Mesodermal cell (in vitro differentiated cells): ENCODE measurements at regions not wholly inside any gene's neighbourhood (a gene's known extent, or its start where the extent isn't known, plus 50 kb on each side); places are given as distances from the start of the nearest gene placed in this dataset.

Experiments used
- H3K27ac ChIP-seq: 2 replicates; pipeline ENCODE4 v1.7.0; 2013; ENCODE audit warnings: mild to moderate bottlenecking, low read depth, low read length, moderate library complexity; ENCODE audit not compliant: severe bottlenecking
- H3K36me3 ChIP-seq: 2 replicates; pipeline ENCODE4 v1.7.1; 2013; ENCODE audit warnings: mild to moderate bottlenecking, low read length, moderate library complexity; ENCODE audit not compliant: control insufficient read depth, insufficient read depth
- H3K4me1 ChIP-seq: one replicate; pipeline ENCODE4 v1.7.1; 2013; ENCODE audit warnings: mild to moderate bottlenecking, low read length; ENCODE audit not compliant: insufficient read depth, control insufficient read depth, poor library complexity, severe bottlenecking
- H3K4me3 ChIP-seq: 2 replicates; pipeline ENCODE4 v1.7.0; 2013; ENCODE audit warnings: low read length, control low read depth, mild to moderate bottlenecking; ENCODE audit not compliant: insufficient read depth, poor library complexity, severe bottlenecking; ENCODE audit errors: extremely low read depth
- H3K9me3 ChIP-seq: 2 replicates; pipeline ENCODE4 v1.7.1; 2013; ENCODE audit warnings: mild to moderate bottlenecking, low read length, moderate library complexity; ENCODE audit not compliant: control insufficient read depth
- WGBS, 2 experiments: methylation state at CpG; one replicate each; pipeline ENCODE4 v1.1.5; 2013; ENCODE audit warnings: missing lambda C conversion rate in 2 of 2; ENCODE audit not compliant: insufficient coverage in 2 of 2; 5-methylcytosine and 5-hydroxymethylcytosine counted together

DNA sequence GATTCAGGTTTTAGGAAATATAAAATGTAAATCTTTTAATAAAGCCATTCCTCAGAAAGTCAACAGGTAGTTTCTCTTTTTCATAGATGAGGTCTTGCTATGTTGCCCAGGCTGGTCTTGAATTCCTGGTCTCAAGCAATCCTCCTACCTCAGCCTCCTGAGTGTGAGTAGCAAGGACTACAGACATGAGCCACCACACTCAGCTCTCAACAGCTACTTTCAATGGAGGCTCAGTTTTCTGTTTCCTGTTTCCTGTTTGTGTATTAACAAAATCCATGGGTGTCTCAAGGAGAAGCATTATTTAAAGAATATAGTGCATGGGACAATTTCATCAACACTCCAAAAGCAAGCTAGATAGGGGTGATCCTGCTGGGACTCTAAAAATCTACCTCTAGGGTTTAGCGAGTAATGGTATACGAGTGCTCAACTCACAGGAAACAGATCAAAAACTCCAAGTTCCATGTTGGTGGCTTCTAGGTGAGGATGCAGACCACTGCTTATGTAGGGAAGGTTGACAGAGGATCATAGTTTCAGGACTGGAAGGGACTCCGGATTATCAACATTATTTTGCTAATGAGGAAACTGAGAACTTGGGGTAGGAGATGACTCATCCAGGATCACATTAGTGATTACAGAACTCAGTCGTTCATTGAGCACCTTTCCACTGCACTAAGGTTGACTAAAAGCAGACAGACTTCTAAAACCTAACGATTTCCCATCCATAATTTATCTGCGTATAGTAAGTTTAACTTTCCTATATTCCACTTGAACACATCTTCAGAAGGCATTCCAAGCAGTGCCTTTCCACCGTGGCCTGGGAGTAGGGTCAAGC, 61.7 kb upstream of the WIPF1 start:
- peaks cover 6% of the 10 kb centered on the region for H3K9me3 ChIP-seq
- H3K4me3 ChIP-seq: no peak overlapping the region
- H3K36me3 ChIP-seq: peaks cover 18% of the 10 kb centered on the region
- peaks cover 7% of the 10 kb centered on the region for H3K4me1 ChIP-seq
- no peak overlapping the region for H3K27ac ChIP-seq
- WGBS, 2 experiments: 84 to 91% methylated on average over 7 of the region's 7 CpGs

- Histone ChIP-seq H3K27ac (no peak overlapping the region), H3K36me3 (peaks cover 23% of the 10 kb centered on the region), H3K9me3 (peaks cover 6% of the 10 kb centered on the region), H3K4me1 (no peaks in the 10 kb centered on the region), H3K4me3 (no peak overlapping the region)
These were observed 59.1 kb upstream of the WIPF1 start for GRCh38 chr2:174656676-174657176.

DNA sequence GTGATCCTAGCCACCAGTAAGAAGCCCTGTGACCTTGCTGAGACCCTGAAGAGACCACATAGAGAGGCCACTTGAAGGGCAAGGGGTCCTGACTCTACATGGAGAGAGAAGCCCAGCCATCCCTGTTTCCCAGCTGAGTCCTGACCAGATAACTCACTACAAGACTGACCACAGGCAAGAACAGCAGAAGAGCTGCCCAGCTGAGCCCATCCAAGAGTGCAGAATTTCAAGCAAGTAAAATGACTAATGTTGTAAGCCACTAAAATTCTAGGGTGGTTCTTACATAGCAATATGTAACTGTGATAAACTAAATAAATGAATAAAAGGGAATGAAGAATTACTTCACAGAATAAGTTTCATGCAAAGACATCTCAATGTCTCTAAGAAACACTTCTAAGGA, 58.4 kb upstream of the WIPF1 start:
- Histone ChIP-seq H3K4me1 (no peaks in the 10 kb centered on the region), H3K36me3 (peaks cover 23% of the 10 kb centered on the region), H3K9me3 (peaks cover 6% of the 10 kb centered on the region), H3K4me3 (no peak overlapping the region), H3K27ac (no peak overlapping the region)

DNA sequence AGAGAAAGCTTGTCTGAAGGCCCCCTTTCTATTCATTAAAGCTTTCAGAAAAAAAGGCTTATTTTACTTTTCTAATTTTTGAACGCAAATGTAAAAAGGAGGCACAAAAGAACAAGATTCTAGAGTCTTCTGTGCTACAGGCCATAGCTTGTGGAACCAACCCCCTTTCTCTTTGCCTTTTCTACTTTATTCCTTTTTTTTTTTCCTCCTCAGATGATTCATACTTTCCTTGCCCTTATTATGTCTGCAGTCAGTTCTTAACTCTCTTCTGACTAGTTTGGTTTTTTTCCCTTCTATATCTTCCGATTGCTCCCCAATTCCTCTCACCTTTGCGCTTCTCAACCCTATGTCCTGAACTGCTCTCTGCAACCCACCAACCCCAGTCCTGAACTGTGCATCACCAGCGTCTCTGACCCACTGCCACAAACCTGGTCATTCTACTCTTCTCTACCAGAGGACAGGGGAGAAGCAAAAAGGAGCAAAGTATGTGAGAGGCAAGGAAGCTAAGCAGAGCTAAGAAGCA, 56.9 kb upstream of the WIPF1 start:
- no peak overlapping the region for H3K27ac ChIP-seq
- peaks cover 19% of the 10 kb centered on the region for H3K36me3 ChIP-seq
- WGBS, 2 experiments: 100% methylated on average over 3 to 4 of the region's 4 CpGs
- no peak overlapping the region for H3K4me3 ChIP-seq
- no peaks in the 10 kb centered on the region for H3K4me1 ChIP-seq
- H3K9me3 ChIP-seq: peaks cover 6% of the 10 kb centered on the region

DNA sequence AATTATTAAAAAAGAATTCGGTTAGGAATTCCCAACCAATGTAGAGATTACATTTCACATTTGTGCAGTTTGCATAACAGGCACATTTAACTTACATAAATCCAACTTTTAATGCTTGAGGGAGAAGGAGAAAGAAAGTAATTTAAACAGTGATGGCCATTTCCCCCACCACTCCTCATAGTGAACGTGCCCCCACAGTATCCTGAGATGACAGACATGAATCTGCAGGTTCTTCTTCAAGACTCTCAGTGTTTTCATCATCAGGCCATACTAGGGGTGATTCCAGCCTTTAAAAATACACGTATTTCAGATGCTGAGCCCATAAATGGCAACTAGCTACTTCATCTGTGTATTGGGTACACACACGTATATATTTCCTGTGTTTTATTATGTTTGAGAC, 51.3 kb upstream of the WIPF1 start:
- Histone ChIP-seq H3K4me1 (peaks cover 9% of the 10 kb centered on the region), H3K4me3 (no peak overlapping the region), H3K9me3 (no peaks in the 10 kb centered on the region), H3K36me3 (peaks cover 9% of the 10 kb centered on the region), H3K27ac (no peak overlapping the region)
- WGBS, 2 experiments: 83 to 100% methylated on average over 2 to 3 of the region's 4 CpGs
